ENCODE measurements at regions not wholly inside any gene's neighbourhood (a gene's known extent, or its start where the extent isn't known, plus 50 kb on each side); places are given as distances from the start of the nearest gene placed in this dataset.

DNA sequence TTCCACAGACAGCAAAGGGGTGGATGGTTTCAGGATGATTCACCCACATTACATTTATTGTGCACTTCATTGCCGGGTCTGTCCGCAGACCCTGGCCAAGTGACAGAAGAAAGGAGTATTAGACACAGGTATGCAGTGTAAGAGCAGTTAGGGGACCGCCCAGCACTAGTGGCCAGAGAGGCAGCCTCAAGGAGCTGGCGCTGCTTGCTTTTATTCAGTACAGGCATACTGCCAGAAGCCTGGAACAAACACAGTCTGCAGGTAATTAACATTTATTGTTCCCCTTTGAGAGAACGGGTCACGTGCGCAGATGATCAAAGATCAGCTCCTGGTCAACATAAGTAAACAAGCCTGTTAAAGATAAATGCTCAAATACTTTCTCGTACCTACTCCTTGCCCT is 1639.0 kb upstream of the IGFBP7 start (continued):
- TF ChIP-seq, protein P1, sequence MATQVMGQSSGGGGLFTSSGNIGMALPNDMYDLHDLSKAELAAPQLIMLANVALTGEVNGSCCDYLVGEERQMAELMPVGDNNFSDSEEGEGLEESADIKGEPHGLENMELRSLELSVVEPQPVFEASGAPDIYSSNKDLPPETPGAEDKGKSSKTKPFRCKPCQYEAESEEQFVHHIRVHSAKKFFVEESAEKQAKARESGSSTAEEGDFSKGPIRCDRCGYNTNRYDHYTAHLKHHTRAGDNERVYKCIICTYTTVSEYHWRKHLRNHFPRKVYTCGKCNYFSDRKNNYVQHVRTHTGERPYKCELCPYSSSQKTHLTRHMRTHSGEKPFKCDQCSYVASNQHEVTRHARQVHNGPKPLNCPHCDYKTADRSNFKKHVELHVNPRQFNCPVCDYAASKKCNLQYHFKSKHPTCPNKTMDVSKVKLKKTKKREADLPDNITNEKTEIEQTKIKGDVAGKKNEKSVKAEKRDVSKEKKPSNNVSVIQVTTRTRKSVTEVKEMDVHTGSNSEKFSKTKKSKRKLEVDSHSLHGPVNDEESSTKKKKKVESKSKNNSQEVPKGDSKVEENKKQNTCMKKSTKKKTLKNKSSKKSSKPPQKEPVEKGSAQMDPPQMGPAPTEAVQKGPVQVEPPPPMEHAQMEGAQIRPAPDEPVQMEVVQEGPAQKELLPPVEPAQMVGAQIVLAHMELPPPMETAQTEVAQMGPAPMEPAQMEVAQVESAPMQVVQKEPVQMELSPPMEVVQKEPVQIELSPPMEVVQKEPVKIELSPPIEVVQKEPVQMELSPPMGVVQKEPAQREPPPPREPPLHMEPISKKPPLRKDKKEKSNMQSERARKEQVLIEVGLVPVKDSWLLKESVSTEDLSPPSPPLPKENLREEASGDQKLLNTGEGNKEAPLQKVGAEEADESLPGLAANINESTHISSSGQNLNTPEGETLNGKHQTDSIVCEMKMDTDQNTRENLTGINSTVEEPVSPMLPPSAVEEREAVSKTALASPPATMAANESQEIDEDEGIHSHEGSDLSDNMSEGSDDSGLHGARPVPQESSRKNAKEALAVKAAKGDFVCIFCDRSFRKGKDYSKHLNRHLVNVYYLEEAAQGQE (IDR thresholded peaks at IDR 0.05; ENCODE audit: unreplicated experiment), result no peak

DNA sequence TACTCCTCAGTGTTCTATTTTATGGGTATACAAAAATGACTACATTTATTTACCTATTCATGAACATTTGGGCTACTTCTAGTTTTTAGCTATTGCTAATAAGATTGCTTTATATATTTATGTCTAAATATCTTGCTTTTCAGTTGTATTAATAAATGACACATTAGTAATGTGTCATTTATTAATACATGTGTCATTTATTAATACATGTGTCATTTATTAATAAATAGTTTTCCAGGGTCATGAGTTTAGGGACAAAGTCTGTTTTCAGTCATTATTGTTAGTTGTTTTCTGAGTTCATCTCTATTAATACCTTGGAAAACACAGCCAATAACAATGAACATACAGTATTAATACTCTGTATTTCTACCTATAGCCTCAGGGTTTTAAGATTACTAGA is 1630.7 kb upstream of the IGFBP7 start:
- Histone ChIP-seq H3K27ac (ENCODE audit: low read depth) (no peak overlapping the region), H3K79me2 (replicated peaks; ENCODE audit: insufficient read depth) (no peaks in the 10 kb centered on the region), H3K9me2 (ENCODE audit: insufficient read depth) (no peaks in the 10 kb centered on the region; the same call in none of the 2 replicates), H3F3A (replicated peaks; ENCODE audit: low read depth) (no peaks in the 10 kb centered on the region), H2AFZ (no peak overlapping the region), H4K20me1 (replicated peaks; ENCODE audit: insufficient read depth) (no peaks in the 10 kb centered on the region), H3K4me3 (no peak overlapping the region), H3K27me3 (ENCODE audit: insufficient read depth) (no peaks in the 10 kb centered on the region), H3K4me1 (ENCODE audit: insufficient read depth) (no peaks in the 10 kb centered on the region), H3K4me2 (no peak overlapping the region), H3K36me3 (ENCODE audit: insufficient read depth) (no peaks in the 10 kb centered on the region)
- peaks cover 5% of the 10 kb centered on the region for H3K9me3 Mint-ChIP-seq
- H3K36me3 Mint-ChIP-seq (ENCODE audit: low read depth), result peaks cover 4% of the 10 kb centered on the region; the same call in 1 of the 3 replicates
- ATAC-seq (no peak), DNase-seq (ENCODE audit: low spot score) (no peak)
- H3K4me1 Mint-ChIP-seq, result peaks cover 5% of the 10 kb centered on the region; the same call in 2 of the 3 replicates
- H3K4me3 Mint-ChIP-seq, result no peak overlapping the region
- no peak for TF ChIP-seq JUNB (IDR thresholded peaks at IDR 0.05; ENCODE audit: unreplicated experiment)
- TF ChIP-seq, protein P2, sequence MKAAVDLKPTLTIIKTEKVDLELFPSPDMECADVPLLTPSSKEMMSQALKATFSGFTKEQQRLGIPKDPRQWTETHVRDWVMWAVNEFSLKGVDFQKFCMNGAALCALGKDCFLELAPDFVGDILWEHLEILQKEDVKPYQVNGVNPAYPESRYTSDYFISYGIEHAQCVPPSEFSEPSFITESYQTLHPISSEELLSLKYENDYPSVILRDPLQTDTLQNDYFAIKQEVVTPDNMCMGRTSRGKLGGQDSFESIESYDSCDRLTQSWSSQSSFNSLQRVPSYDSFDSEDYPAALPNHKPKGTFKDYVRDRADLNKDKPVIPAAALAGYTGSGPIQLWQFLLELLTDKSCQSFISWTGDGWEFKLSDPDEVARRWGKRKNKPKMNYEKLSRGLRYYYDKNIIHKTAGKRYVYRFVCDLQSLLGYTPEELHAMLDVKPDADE (IDR thresholded peaks at IDR 0.05), result no peak
- no peak for TF ChIP-seq EZH2phosphoT487 (IDR thresholded peaks at IDR 0.05; ENCODE audit: unreplicated experiment)
- TF ChIP-seq CREB1 (CRISPR knock-in tag; IDR thresholded peaks at IDR 0.05; ENCODE audit: low read depth), result no peak
- TF ChIP-seq, protein P3, sequence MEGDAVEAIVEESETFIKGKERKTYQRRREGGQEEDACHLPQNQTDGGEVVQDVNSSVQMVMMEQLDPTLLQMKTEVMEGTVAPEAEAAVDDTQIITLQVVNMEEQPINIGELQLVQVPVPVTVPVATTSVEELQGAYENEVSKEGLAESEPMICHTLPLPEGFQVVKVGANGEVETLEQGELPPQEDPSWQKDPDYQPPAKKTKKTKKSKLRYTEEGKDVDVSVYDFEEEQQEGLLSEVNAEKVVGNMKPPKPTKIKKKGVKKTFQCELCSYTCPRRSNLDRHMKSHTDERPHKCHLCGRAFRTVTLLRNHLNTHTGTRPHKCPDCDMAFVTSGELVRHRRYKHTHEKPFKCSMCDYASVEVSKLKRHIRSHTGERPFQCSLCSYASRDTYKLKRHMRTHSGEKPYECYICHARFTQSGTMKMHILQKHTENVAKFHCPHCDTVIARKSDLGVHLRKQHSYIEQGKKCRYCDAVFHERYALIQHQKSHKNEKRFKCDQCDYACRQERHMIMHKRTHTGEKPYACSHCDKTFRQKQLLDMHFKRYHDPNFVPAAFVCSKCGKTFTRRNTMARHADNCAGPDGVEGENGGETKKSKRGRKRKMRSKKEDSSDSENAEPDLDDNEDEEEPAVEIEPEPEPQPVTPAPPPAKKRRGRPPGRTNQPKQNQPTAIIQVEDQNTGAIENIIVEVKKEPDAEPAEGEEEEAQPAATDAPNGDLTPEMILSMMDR (conservative IDR thresholded peaks at IDR 0.05; ENCODE audit: low read depth in 2 of 2), result no peak
- no peak for TF ChIP-seq NANOG (IDR thresholded peaks at IDR 0.05; ENCODE audit: borderline replicate concordance)
- no peak for TF ChIP-seq ZNF331 (CRISPR knock-in tag; IDR thresholded peaks at IDR 0.05; ENCODE audit: low read depth)
- TF ChIP-seq, protein P1 (IDR thresholded peaks at IDR 0.05; ENCODE audit: unreplicated experiment), result no peak
- no peak overlapping the region for H3K27ac Mint-ChIP-seq
- H3K27me3 Mint-ChIP-seq (ENCODE audit: insufficient read depth, low read depth, poor library complexity), result peaks cover under 1% of the 10 kb centered on the region

Measured in GM23338 (cell line).